Endothelial cell (in vitro differentiated cells): ENCODE measurements at regions not wholly inside any gene's neighbourhood (a gene's known extent, or its start where the extent isn't known, plus 50 kb on each side); places are given as distances from the start of the nearest gene placed in this dataset.

Experiments used
- DNase-seq: peaks from one replicate; pipeline ENCODE4 v3.0.0; 2021; ENCODE audit warnings: low spot score
- H3K27ac Mint-ChIP-seq: one replicate; pipeline ENCODE4 v1.8.0; 2021; ENCODE audit warnings: mixed read lengths, inconsistent platforms; ENCODE audit not compliant: unreplicated experiment
- H3K27me3 Mint-ChIP-seq: one replicate; pipeline ENCODE4 v1.8.0; 2021; ENCODE audit warnings: mild to moderate bottlenecking, moderate library complexity, mixed read lengths, inconsistent platforms; ENCODE audit not compliant: unreplicated experiment
- H3K36me3 Mint-ChIP-seq: one replicate; pipeline ENCODE4 v1.8.0; 2021; ENCODE audit warnings: mild to moderate bottlenecking, low read depth, mixed read lengths, inconsistent platforms; ENCODE audit not compliant: unreplicated experiment
- H3K4me1 Mint-ChIP-seq: one replicate; pipeline ENCODE4 v1.8.0; 2021; ENCODE audit warnings: mild to moderate bottlenecking, mixed read lengths, inconsistent platforms; ENCODE audit not compliant: unreplicated experiment
- H3K4me3 Mint-ChIP-seq: one replicate; pipeline ENCODE4 v1.8.0; 2021; ENCODE audit warnings: mild to moderate bottlenecking, mixed read lengths, inconsistent platforms; ENCODE audit not compliant: unreplicated experiment
- H3K9me3 Mint-ChIP-seq: one replicate; pipeline ENCODE4 v1.8.0; 2021; ENCODE audit warnings: mixed read lengths, inconsistent platforms; ENCODE audit not compliant: unreplicated experiment
- TF ChIP-seq, protein P1 (sequence below): fragments of 200-600 bp; sonication (generic); IDR thresholded peaks from one replicate; pipeline ENCODE4 v1.5.0; 2021; ENCODE audit warnings: antibody characterized with exemption; ENCODE audit not compliant: unreplicated experiment

DNA sequence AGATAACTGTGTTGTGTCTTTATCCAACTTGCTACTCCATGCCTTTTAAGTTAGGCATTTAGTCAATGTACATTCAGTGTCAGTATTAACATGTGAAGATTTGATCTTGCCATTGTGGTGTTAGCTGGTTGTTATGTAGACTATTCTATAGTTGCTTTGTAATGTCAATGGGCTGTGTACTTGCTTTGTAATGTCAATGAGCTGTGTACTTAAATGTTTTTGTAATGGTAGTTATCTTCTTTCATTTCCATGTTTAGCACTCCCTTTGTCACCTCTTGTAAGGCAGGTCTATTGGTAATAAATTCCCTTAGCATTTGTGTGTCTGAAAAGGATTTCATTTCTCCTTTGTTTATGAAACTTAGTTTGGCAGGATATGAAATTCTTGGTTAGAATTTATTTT is 53.4 kb downstream of the MC4R start:
- H3K9me3 Mint-ChIP-seq, result no peaks in the 10 kb centered on the region
- H3K27ac Mint-ChIP-seq, result no peak overlapping the region
- H3K4me1 Mint-ChIP-seq, result peaks cover 5% of the 10 kb centered on the region
- DNase-seq, result no peak
- TF ChIP-seq, protein P1, sequence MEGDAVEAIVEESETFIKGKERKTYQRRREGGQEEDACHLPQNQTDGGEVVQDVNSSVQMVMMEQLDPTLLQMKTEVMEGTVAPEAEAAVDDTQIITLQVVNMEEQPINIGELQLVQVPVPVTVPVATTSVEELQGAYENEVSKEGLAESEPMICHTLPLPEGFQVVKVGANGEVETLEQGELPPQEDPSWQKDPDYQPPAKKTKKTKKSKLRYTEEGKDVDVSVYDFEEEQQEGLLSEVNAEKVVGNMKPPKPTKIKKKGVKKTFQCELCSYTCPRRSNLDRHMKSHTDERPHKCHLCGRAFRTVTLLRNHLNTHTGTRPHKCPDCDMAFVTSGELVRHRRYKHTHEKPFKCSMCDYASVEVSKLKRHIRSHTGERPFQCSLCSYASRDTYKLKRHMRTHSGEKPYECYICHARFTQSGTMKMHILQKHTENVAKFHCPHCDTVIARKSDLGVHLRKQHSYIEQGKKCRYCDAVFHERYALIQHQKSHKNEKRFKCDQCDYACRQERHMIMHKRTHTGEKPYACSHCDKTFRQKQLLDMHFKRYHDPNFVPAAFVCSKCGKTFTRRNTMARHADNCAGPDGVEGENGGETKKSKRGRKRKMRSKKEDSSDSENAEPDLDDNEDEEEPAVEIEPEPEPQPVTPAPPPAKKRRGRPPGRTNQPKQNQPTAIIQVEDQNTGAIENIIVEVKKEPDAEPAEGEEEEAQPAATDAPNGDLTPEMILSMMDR, result no peak
- no peaks in the 10 kb centered on the region for H3K36me3 Mint-ChIP-seq
- H3K27me3 Mint-ChIP-seq, result no peaks in the 10 kb centered on the region
- H3K4me3 Mint-ChIP-seq, result no peak overlapping the region

DNA sequence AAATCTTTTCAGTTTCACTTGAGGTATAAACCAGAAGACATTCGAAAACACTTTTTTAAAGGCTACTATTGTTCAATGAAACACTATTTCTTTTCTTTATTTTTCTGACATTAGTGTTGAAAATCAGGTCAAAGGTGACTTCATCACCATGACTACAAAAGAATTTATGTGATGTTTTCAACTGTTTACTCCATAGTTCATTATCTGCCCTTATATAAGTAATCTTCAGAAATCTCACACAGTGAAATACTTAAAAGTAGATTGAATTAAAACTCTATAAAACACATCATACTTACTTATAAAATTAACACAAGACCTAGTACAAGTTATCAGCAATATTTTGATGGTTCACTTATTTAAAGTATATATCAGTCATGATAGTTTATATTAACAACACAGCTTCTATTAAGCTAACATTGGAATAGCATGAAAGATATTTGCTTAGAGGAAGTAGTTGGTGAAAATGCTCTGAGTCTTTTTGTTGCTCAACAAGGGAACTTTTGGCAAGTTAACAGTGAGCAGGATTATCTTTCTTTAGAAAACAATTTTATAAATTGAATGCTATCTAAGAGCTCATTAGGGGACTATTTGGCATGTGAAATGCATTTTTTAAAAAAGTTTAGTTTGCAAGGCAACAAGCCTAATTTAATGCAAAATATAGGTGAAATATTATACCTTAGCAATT is 60.8 kb downstream of the MC4R start:
- H3K9me3 Mint-ChIP-seq, result no peaks in the 10 kb centered on the region
- TF ChIP-seq, protein P1, result no peak
- no peaks in the 10 kb centered on the region for H3K27me3 Mint-ChIP-seq
- H3K4me3 Mint-ChIP-seq, result no peak overlapping the region
- no peaks in the 10 kb centered on the region for H3K36me3 Mint-ChIP-seq
- peaks cover 5% of the 10 kb centered on the region for H3K4me1 Mint-ChIP-seq
- DNase-seq, result no peak
- H3K27ac Mint-ChIP-seq, result no peak overlapping the region

DNA sequence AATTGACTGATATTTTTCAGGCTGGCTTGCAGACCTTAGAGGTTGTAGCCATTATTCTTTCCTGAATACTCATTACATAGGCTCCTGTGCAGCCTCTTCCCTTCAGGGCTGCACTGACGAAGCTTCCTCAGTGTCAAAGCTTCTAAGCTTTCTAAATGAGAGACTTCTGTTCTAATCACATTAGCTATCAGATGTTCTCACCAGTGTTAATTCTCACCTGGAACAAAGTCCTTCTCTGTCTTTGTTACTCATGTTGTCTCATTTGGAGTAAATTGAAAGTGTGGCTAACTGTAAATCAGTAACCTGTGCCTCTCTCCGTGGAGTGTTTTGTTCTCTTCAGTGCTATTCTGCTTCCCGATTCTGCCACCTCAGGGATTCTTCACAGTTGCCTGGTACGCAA is 76.9 kb downstream of the MC4R start:
- no peak overlapping the region for H3K4me3 Mint-ChIP-seq
- no peak for DNase-seq
- no peaks in the 10 kb centered on the region for H3K9me3 Mint-ChIP-seq
- H3K27me3 Mint-ChIP-seq, result no peaks in the 10 kb centered on the region
- H3K4me1 Mint-ChIP-seq, result no peaks in the 10 kb centered on the region
- no peak overlapping the region for H3K27ac Mint-ChIP-seq
- no peaks in the 10 kb centered on the region for H3K36me3 Mint-ChIP-seq
- TF ChIP-seq, protein P1, result no peak

DNA sequence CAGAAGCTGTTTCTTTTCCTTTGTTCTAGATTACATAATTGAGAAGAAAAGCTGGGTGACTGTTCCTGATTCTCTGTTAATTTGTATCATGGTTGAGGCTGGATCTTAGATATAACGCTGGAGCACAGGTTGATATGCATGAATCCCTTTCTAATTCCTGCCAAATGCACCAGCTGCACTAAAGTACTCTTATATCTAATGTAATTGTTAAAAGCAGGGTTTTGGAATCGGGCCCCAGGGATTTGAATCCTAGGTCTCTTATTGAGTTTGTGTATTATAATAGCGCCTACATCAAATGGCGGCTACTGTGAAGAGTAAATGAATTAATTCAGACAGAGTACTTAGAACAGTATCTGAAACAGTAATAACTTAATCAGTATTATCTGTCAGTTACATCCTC is 80.4 kb downstream of the MC4R start:
- H3K4me3 Mint-ChIP-seq, result no peak overlapping the region
- no peak for DNase-seq
- H3K4me1 Mint-ChIP-seq, result no peaks in the 10 kb centered on the region
- no peaks in the 10 kb centered on the region for H3K36me3 Mint-ChIP-seq
- no peak overlapping the region for H3K27ac Mint-ChIP-seq
- TF ChIP-seq, protein P1, result no peak
- H3K9me3 Mint-ChIP-seq, result no peaks in the 10 kb centered on the region
- H3K27me3 Mint-ChIP-seq, result no peaks in the 10 kb centered on the region

DNA sequence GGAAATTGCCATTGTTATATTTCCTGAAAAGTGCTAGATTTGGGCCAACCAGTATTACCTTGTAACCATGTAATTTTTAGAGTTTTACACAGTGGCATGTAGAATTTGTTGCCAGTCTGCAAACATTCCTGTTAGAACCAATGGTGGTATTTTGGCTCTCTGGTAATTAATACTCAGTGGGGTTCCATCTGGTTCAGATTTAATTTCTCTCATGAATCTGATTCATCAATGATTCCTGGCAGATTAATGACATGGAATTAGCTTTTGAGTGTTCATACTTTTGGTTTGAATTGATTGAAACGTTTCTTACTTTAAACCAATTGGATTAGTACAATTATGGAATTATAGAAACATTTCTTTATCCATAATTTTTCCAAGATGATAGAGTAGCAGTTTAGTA is 93.2 kb downstream of the MC4R start:
- H3K36me3 Mint-ChIP-seq, result no peaks in the 10 kb centered on the region
- TF ChIP-seq, protein P1, result no peak
- H3K27ac Mint-ChIP-seq, result no peak overlapping the region

More for the DNA sequence above, 93.2 kb downstream of the MC4R start:
- no peak for DNase-seq
- Mint-ChIP-seq H3K9me3 (peaks cover 4% of the 10 kb centered on the region), H3K4me1 (no peaks in the 10 kb centered on the region), H3K4me3 (no peak overlapping the region), H3K27me3 (no peaks in the 10 kb centered on the region)
